GM18511 (cell line): ENCODE measurements at regions not wholly inside any gene's neighbourhood (a gene's known extent, or its start where the extent isn't known, plus 50 kb on each side); places are given as distances from the start of the nearest gene placed in this dataset.

Experiments used
- ATAC-seq: cut with Tn5 transposase; IDR thresholded peaks from one replicate; pipeline ENCODE4 v1.9.1; 2021; ENCODE audit warnings: mild to moderate bottlenecking, moderate library complexity; ENCODE audit not compliant: unreplicated experiment

DNA sequence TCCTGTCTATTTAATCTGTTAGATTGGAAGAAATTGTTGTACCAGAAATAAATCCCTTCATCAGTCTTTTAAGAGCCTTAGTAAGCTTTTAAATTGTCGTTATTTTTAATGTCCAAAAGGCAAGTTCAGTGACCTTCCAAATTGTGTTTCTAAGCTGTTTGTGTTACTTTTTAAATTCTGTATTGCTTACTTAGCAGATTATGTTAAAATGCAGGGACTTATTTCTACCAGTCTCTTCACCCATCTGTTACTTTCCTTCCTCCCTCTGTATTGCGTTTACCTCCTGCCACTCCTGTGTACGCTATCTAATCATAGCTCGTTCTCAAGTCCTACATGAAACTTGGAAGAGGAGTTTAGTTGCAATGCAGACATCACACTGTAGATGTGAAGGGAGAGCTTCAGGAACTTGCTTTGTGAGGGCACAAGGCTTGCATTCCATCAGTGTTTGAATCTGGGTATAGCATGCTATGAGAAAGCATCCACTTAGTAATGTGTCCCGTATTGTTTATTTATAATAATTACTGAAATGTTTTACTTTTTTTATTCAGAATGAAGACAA, 406.5 kb upstream of the RGS6 start:
- no peak for ATAC-seq

- no peak for ATAC-seq
Measured at GRCh38 chr14:71526388-71526787, 405.8 kb upstream of the RGS6 start.

DNA sequence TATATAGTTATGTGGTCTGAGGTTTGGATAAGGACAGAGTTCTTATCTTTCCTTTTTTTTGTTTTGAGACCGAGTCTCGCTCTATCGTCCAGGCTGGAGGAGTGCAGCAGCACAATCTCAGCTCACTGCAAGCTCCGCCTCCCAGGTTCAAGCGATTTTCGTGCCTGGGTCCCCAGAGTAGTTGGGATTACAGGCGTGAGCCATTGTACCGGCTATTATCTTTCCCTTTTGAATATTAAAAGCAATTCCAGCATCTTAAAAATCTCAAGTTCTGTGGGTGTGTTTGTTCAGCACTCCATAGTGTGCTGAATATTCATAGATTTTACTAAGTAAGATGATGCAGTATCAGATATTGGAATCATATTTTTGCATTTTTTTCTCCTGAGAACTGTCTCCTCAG, 404.4 kb upstream of the RGS6 start:
- ATAC-seq: no peak

DNA sequence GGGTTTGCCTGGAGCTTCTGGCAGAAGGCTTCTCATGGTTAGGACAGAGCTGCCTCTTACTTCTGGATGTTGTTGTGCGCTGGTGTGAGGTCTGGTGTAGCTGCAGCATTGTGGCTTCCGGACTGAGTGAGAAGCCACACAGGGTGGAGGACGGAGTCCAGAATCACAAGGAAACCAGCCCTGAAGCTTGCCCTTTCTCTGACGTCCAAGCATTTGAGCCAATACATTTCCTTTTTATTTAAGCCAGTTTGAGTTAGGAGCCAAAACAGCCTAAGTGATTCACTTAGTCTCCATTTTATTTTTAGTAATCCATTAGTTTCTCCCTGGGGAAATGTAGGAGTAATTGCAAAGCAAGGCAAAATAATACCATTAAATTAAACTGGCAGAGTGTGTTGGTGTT, 402.4 kb upstream of the RGS6 start:
- ATAC-seq: no peak

- no peak for ATAC-seq
Measured at GRCh38 chr14:71532344-71532743, 399.9 kb upstream of the RGS6 start.

- no peak for ATAC-seq
Measured at GRCh38 chr14:71532790-71533189, 399.4 kb upstream of the RGS6 start.

DNA sequence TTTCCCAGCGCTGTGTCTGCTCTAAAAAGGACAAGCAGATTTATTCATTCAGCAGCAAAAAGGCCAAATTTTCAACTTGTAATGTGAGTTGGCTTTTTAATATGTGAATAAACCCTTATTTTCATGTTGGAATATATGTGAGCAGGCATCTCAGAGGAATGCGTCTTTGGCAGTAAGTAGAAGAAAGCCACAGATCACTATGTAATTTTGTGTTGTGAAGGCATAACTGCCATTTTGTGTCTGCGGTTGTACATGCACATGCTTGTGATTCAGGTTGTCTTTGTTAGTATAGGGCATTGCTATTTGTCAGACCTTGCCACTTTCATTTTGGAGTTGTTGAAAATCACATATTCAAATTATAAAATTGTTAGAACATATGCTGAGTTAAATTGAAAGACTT, 398.8 kb upstream of the RGS6 start:
- ATAC-seq: no peak

- no peak for ATAC-seq
Measured at GRCh38 chr14:71533800-71534199, 398.4 kb upstream of the RGS6 start.

DNA sequence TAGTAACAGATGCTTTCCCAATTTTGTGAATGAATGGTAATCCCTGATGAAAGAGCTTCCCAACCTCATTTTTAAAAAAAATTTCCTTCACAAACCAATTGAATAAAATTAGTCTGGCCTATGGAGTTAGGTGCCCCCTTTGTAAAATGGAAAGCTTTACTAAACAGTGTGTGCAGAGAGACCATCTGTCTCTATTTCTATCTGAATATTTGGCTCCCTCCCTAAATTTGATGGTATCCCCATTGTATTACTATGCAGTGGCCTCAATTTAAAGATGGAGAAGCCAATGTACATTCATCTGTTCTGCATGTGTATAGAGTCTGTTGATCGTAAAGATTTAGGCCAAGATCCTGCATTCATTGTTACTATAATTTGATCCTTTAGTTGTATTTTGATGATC, 397.7 kb upstream of the RGS6 start:
- no peak for ATAC-seq

- ATAC-seq: no peak
Measured at GRCh38 chr14:71536015-71536740, 396.1 kb upstream of the RGS6 start.

DNA sequence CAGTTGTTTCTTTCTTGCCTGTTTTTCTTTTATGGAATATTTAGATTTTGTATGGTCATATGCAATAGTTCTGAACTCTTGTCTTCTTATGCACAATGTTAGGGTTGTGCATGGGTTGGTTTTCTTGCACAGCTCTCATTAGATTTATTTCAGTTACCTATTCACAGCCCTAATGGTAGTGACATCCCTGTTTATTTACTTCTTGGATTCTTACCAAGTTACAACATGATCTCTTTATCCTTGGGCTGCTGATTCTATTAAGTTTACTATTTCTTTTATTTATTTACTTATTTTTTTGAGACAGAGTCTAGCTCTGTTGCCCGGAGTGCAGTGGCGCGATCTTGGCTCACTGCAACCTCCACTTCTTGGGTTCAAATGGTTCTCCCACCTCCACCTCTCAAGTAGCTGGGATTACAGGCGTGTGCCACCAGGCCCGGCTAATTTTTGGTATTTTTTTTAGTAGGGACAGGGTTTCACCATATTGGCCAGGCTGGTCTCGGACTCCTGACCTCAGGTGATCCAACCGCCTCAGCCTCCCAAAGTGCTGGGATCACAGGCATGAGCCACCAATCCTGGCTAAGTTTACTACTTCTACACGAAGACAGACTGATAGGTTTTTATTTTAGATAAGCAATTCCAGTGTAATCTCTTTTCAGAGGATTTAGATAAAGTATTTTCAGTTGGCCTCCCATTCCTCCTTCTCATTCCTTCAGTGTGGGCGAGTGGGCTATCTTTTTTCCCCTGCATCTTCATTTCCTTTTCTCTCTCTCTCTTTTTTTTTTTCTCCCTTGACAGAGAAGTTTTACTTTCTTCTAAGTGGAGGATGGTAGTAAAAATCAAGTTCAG, 395.1 kb upstream of the RGS6 start:
- no peak for ATAC-seq

DNA sequence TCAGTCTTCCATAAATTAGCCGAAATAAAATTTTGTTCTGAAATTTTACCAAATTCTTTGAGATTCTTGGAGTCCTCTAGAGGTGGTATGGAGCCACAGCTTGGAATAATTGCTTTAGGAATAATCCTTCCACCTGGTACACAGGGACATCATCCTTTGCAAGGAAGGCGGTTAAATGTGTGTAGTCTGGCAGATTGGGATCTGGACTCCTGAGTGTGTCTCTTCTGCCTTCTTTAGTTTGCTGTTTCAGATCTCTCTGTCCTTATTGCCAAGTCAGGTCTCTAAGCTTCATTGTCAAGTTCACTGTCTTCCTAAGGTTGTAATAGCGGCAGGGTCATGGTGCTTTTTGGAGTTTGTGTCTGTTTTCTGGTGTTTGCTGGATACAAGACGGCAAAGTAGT, 393.9 kb upstream of the RGS6 start:
- no peak for ATAC-seq

DNA sequence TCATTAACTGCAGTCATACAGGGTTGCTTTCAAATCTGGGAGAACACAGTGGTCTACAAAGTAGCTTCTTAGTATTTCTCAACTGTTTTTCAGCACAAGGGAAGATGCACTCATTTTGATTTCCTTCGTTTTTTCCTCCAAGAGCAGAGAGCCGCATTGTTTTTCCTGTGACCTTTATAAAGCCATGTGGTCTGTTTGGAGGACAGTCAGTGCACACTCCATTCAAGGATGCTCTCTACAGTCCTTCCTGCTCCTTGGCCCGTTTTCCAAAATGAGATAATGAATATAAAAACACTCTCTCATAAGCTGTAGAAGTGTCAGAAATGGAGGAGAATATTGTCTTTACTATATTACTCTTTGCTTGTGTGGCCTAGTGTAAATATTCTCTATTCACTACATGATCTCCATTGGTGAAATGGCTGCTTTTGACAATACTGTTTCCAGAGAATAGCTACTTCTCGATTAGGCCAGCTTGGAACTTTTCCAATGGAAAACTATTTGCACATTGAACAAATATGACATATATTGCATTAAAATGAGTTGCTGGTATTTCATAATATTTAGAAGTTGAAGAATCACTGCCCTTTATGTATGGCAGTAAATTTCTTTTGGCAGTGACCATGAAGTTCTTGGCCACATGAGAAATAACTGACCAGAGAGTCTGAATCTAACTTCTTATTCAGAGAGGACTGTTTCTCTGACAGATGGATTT, 393.1 kb upstream of the RGS6 start:
- no peak for ATAC-seq

- ATAC-seq: no peak
Measured at GRCh38 chr14:71539650-71540285, 392.5 kb upstream of the RGS6 start.

GRCh38 chr14:71541271-71541670, 391.0 kb upstream of the RGS6 start:
- ATAC-seq: no peak

- ATAC-seq: no peak
Measured at GRCh38 chr14:71541973-71542690, 390.1 kb upstream of the RGS6 start.

GRCh38 chr14:71549421-71550050, 382.7 kb upstream of the RGS6 start:
- ATAC-seq: no peak

- ATAC-seq: peak; percentile 45
Measured at GRCh38 chr14:71550367-71550766, 381.9 kb upstream of the RGS6 start.

GRCh38 chr14:71551291-71551950, 380.8 kb upstream of the RGS6 start:
- no peak for ATAC-seq
